Testis (tissue), 2 donors: ENCODE measurements at regions not wholly inside any gene's neighbourhood (a gene's known extent, or its start where the extent isn't known, plus 50 kb on each side); places are given as distances from the start of the nearest gene placed in this dataset.

ENCODE experiments used
- DNase-seq: peaks from one replicate; pipeline ENCODE4 v3.0.0-alpha.2; 2019
- H3K27ac ChIP-seq, 2 donors: fragments of 200-600 bp; sonication (generic); one replicate each; pipeline ENCODE4 v1.5.1; 2019
- H3K27me3 ChIP-seq: fragments of 200-600 bp; sonication (generic); one replicate; pipeline ENCODE4 v1.5.1; 2019
- H3K36me3 ChIP-seq: fragments of 200-600 bp; sonication (generic); one replicate; pipeline ENCODE4 v1.5.1; 2017; ENCODE audit warnings: low read depth; ENCODE audit errors: missing control alignments
- H3K4me1 ChIP-seq: fragments of 200-600 bp; sonication (generic); one replicate; pipeline ENCODE4 v1.5.1; 2019
- H3K4me3 ChIP-seq, 2 donors: fragments of 200-600 bp; sonication (generic); one replicate each; pipeline ENCODE4 v1.5.1; 2017 to 2019
- H3K9me3 ChIP-seq: fragments of 200-600 bp; sonication (generic); one replicate; pipeline ENCODE4 v1.5.1; 2017
- POLR2A ChIP-seq: fragments of 450-650 bp; IDR thresholded peaks from one replicate; pipeline ENCODE4 v1.6.1; 2017; ENCODE audit warnings: antibody characterized with exemption, mild to moderate bottlenecking, moderate library complexity
- WGBS, 2 donors: methylation state at CpG; one replicate each; pipeline ENCODE4 v1.1.5; 2018; 5-methylcytosine and 5-hydroxymethylcytosine counted together
- intact Hi-C: fragments of 100-400 bp; cut with DNase I; formaldehyde crosslinking; loops from one replicate; pipeline ENCODE4 v1.15.1; 2023; ENCODE audit warnings: low total_unique reads
- TF ChIP-seq, protein P1 (sequence below), 3 experiments: fragments of 450-650 bp in 2 of 3; fragments of 200-600 bp in 1 of 3; sonication (generic) in 1 of 3; IDR thresholded peaks; one replicate each; pipeline ENCODE4 v1.5.1; 2016 to 2019; ENCODE audit warnings: antibody characterized with exemption in 3 of 3, mild to moderate bottlenecking in 2 of 3, moderate library complexity in 1 of 3

DNA sequence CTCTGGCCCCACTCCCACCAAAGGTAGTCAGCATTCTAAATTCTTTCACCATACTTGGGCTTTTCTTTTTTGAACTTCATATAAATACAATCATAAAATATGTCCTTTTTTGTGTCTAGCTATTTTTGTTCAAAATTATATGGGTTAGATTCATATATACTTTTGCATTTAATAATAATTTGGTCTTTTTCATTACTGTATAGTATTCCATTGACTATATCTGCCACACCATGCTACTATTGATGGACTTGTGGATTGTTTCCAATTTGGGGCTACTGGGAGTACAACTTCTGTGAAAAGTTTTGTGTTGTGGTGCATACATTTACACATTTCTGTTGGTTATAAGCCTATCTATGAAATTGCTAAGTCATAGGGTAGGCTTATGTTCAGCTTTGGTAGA is 85.7 kb downstream of the GLUL start:
- TF ChIP-seq POLR2A: no peak
- TF ChIP-seq, protein P1, sequence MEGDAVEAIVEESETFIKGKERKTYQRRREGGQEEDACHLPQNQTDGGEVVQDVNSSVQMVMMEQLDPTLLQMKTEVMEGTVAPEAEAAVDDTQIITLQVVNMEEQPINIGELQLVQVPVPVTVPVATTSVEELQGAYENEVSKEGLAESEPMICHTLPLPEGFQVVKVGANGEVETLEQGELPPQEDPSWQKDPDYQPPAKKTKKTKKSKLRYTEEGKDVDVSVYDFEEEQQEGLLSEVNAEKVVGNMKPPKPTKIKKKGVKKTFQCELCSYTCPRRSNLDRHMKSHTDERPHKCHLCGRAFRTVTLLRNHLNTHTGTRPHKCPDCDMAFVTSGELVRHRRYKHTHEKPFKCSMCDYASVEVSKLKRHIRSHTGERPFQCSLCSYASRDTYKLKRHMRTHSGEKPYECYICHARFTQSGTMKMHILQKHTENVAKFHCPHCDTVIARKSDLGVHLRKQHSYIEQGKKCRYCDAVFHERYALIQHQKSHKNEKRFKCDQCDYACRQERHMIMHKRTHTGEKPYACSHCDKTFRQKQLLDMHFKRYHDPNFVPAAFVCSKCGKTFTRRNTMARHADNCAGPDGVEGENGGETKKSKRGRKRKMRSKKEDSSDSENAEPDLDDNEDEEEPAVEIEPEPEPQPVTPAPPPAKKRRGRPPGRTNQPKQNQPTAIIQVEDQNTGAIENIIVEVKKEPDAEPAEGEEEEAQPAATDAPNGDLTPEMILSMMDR (IDR thresholded peaks at IDR 0.05): no peak
- Histone ChIP-seq H3K36me3 (no peaks in the 10 kb centered on the region), H3K27ac (no peak overlapping the region), H3K9me3 (no peaks in the 10 kb centered on the region), H3K4me3 (no peak overlapping the region), H3K4me1 (peaks cover 48% of the 10 kb centered on the region), H3K27me3 (no peaks in the 10 kb centered on the region)
- DNase-seq: no peak
- intact Hi-C loops: no loop called here

DNA sequence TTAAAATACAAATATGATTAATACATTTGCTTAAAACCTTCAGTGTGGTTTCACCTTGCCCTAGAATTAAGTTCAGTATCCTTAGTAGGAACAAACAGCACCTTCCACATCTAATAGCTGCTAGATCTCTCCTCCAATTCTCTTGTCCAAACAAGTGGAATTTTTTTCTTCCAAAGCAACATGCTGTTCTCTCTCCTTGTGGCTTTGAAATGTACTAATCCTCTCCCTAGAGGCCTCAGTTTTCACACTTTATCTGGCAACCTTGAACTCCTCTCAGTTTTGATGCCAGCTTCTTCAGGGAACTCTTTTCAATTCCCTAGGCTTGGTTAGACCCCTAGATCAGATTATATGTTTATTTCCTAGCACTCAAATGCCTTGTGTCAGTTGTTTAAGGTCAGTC is 87.0 kb downstream of the GLUL start:
- no peak for DNase-seq
- H3K27ac ChIP-seq: peak overlapping the region; percentile 60 to 89
- H3K27me3 ChIP-seq: no peaks in the 10 kb centered on the region
- peaks cover 54% of the 10 kb centered on the region for H3K4me1 ChIP-seq
- H3K4me3 ChIP-seq: no peak overlapping the region
- intact Hi-C loops: no loop called here
- no peaks in the 10 kb centered on the region for H3K36me3 ChIP-seq
- no peaks in the 10 kb centered on the region for H3K9me3 ChIP-seq
- no peak for TF ChIP-seq POLR2A
- TF ChIP-seq, protein P1 (IDR thresholded peaks at IDR 0.05): no peak

DNA sequence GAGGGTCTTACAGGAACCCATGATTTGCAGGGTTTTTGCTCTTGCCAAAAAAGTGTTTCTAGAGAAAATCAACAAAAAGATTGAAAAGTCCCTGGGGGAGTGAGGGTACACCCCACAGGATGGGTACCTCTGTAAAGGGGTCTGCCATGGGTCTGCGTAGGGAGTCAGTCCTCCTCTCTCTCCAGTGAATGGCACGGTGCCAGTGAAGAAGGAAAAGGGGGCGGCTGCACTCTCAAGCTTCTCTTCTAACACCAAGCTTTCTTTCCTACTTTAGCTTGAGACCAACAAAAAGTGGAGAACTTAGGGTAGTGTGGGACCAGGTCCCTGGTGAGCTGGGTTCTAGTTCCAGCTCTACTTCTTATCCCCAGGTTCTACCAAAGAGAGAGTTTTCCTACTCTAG is 87.4 kb downstream of the GLUL start:
- Histone ChIP-seq H3K4me3 (no peak overlapping the region), H3K4me1 (peaks cover 53% of the 10 kb centered on the region), H3K36me3 (no peaks in the 10 kb centered on the region), H3K27ac (peak overlapping the region; percentile 60 to 89), H3K9me3 (no peaks in the 10 kb centered on the region), H3K27me3 (no peaks in the 10 kb centered on the region)
- WGBS, 2 donors: 35% methylated on average over 3 of the region's 3 CpGs
- TF ChIP-seq, protein P1 (IDR thresholded peaks at IDR 0.05): no peak
- TF ChIP-seq POLR2A: no peak
- DNase-seq: no peak
- intact Hi-C loops: no loop called here

DNA sequence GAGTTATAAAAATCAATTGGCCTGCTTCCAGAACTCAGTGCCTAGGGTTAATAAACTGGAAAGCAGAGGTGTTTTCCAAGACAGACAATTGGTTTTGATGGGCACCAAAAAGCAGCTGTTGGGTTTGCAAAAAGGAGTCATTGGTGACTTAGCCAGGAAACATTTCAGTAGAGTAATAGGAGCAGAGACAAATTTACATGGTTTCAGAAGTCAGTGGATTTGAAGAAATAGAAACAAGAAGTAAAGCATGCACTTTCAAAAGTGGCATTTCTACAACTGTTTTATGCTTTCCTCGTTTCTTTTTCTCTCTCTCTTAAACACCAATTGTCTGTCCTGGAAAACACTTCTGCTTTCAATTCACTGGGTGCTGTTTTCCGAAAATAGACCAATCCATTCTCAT is 87.8 kb downstream of the GLUL start:
- Histone ChIP-seq H3K9me3 (no peaks in the 10 kb centered on the region), H3K36me3 (no peaks in the 10 kb centered on the region), H3K4me3 (no peak overlapping the region), H3K4me1 (peaks cover 53% of the 10 kb centered on the region), H3K27ac (peak overlapping the region; percentile 60 to 89), H3K27me3 (no peaks in the 10 kb centered on the region)
- intact Hi-C loops: no loop called here
- 37 to 52% methylated on average over 2 of the region's 2 CpGs for WGBS, 2 donors
- DNase-seq: no peak
- TF ChIP-seq, protein P1 (IDR thresholded peaks at IDR 0.05): no peak
- TF ChIP-seq POLR2A: no peak

DNA sequence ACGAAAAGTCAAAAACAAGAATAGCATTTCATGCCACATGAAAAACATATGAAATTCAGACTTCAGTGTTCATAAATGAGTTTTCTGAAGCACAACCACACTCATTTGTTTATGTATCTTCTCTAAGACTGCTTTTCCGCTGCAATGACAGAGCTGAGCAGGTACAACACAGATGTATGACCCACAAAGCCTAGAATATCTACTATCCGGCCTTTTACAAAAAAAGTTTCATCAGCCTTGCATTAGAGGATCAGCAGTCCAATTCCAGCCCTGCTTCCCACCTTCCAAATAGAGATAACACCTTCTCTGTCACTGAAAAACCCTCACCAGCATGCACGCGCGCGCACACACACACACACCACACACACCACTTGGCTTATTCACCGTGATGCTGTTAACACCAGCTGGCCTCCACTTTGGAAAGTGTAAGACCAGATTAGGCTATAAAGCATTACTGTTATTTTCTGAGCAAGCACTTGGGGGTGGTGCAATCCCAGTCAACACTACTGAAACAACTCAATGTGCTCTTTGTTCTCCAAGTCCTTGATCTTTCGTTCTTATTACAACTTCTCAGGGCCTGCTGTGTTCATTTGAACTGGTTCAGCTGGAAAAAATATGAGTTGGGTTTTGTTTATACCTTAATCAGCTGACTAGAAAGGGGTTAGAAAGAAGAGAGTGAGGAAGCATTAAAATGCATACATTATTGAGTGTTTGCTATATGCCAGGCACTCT is 90.0 kb downstream of the GLUL start:
- Histone ChIP-seq H3K27me3 (no peaks in the 10 kb centered on the region), H3K27ac (peak overlapping the region; percentile 63 to 71), H3K4me1 (peaks cover 53% of the 10 kb centered on the region), H3K9me3 (no peaks in the 10 kb centered on the region), H3K4me3 (no peak overlapping the region), H3K36me3 (no peaks in the 10 kb centered on the region)
- WGBS, 2 donors: 52 to 86% methylated on average over 9 of the region's 9 CpGs
- peak; percentile 82 for DNase-seq
- intact Hi-C loops: no loop called here
- peak; percentile 6 for TF ChIP-seq POLR2A
- TF ChIP-seq, protein P1 (IDR thresholded peaks at IDR 0.05): no peak
